ENCODE measurements at regions not wholly inside any gene's neighbourhood (a gene's known extent, or its start where the extent isn't known, plus 50 kb on each side); places are given as distances from the start of the nearest gene placed in this dataset.
A peak's percentile ranks its signal among the peaks of the same experiment; 100 is the strongest.

DNA sequence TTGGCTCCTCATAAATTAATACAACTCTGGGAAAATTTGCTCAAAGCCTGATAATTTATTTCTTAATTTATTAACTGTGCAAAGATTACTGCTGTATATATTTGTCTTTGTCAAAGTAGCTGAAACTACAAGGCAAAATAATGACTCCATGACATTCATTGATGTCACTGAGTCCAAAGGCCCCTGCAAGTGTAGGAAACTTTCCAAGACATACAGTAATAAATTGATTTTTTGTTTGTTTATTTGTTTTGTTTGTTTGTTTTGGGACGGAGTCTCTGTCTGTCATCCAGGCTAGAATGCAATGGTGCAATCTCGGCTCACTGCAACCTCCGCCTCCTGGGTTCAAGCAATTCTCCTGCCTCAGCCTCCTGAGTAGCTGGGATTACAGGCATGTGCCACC lies 96.8 kb upstream of the LPP start:
- no peak for DNase-seq (ENCODE audit: low read depth)

DNA sequence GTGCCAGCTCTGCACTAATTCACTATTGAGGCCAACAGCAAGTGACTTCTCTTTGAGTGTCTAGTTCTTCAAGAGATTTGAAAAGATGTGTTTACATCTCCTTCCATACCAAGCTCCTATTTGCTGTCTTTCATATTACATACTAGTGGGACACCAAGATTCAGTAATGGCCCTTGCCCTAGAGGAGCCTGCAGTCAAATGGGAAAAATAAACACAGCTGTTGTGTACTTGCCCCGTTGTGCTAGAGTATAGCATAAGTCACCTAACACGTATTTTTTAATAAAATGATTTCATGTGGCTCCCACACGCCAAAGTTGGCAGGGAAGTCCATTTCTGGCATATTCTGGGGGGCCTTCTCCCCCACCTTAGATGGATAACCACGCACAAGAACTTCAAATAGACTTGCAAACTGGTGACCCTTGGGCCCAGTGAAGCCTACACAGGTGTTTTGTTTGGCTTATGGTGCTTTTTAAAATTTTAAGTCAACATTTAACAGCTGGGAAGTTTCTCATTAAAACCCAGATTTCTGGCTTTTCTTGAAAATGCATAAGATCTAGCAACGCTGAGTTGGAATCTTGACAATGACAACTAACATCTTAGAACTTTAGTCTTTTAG lies 95.3 kb upstream of the LPP start:
- DNase-seq (ENCODE audit: low read depth), result no peak

DNA sequence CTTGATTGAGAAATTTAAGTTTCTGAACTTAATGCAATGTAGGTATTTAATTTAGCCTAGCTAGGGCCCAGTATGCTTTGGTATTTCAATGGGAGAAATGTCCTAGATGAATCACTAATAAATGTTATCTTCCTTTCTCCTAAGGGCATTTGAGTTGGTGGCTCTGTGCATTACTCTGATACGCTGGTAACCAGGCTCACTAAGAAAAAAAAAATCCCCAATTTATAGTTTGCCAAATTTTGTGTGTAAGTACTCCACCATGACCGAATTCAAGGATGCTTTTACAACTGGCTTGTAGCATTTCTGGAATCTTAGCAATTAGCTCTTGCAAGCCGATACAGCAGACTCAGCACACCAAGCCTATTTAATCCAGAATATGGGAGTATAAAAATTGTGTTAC lies 94.6 kb upstream of the LPP start:
- no peak for DNase-seq (ENCODE audit: low read depth)

DNA sequence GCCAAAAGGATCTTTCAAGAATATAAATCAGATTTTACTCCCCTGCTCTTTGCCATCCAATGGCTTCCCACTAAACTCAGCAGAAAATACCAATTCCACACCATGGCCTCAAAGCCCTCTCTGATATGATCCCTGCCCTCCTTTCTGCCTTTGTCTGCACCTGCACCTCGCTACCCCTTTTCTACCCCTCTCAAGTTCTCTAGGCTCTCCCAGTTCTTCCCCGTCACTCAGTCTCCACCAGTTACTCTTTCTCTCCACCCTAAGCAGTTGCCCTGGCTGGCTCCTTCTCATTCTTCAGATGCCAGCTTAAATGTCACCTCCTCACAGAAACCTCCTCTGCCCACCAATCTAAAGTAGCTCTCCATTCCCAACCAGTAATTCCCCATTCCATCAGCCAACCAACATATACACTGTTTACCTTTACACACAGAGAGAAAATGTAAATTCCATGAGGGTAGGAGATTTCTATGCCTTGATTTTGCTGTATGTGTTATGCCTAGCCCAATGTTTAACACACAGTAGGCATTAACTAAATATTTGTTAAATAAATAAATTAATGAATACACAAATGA lies 93.6 kb upstream of the LPP start:
- DNase-seq (ENCODE audit: low read depth), result no peak

DNA sequence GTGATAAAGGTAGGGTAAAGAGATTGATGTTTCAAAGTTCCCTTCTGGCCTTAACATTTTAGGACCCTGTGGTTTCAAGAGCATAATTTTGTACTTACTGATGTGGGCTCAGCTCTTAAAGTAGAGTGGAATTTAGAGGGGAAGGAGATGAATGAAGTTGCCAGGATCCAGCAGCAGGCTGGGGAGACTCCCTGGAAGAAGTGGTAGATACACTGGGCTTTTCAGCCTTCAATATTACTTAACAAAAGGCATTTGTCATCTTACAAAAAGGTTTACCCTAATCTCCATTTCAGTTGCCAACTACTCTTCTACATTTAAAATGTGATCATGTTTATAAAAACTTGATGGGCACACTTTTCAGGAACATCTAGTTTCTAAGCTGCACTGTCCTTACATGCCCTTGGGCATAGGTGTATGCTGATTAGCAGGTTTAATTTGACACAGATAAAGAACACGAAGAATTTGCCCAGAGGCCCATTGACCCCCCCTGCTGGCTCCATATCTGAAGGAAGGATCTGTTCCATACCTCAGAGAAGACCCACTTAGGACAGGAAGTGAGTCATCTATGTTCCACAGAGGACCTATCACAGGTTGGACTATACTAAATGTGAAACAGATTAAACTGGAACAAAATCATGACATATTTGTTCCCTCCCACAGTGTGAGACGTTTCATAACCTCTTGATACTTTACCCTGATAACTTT lies 93.0 kb upstream of the LPP start:
- peak; percentile 14 for DNase-seq (ENCODE audit: low read depth)

DNA sequence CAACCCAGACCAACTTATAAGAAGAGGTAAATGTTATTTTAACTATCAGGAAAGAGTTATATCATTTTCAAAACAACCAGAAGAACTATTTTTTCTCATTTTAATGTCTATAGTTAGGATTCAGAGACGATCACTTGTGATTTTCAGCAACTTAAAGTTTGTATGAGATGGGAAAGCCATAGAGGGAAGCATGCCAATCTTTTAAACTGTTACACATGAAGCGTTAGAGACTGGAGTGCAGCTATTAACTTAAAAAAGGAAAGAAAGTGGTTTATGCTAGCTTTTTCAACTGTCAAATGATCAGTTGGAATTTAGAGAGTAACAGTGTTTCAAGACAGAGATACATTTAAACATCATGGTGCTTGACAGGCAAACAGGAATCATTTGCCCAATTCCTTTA lies 91.7 kb upstream of the LPP start:
- no peak for DNase-seq (ENCODE audit: low read depth)

DNA sequence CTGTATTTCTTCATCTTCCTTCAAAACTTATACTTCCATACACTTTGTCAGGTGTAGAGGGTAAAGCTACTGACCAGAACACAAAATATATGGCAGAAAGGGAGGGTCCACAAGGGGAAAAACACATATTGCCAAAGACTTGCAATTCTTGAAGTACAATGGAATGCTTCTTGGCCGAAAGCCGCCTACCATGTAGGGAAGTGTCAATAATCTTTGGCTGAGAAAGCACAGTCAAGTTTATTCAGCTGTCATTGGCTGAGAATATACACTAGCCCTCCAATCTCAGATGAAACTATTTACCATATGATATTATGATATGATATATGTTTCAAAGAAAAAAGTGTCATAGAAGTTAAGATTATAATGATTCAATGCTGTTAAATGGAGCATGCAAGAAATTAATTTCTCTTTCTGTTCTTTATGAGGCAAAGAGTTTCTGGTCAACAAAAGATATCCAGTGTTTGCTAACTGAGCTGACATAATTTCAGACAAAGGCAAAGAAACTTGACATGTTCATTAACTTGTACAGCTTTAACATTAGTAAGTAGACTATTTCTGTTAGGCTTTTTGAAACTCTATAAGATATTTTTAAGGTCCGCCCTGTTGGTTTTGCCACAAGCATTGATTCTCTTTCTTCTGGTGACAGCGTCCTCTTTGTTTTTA lies 89.0 kb upstream of the LPP start:
- no peak for DNase-seq (ENCODE audit: low read depth)

DNA sequence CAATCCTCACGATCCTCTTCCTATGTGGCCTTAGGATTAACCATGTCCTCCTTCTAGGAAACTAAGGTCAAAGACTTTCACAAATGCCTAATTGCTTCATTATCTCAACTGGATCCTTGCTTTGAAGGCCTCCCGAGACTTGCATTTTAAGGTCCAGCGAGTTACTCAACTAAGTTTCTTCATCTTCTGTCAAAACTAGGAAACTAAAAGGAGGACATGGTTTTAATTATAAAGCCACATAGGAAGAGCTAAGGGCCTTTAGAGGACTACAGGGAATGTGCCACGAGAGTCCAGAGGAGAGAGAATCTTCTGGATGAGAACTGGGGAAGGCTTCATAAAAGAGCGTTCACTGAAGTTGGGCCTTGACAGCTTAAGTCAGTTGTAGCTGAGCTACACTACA lies 87.8 kb upstream of the LPP start:
- no peak for DNase-seq (ENCODE audit: low read depth)

DNA sequence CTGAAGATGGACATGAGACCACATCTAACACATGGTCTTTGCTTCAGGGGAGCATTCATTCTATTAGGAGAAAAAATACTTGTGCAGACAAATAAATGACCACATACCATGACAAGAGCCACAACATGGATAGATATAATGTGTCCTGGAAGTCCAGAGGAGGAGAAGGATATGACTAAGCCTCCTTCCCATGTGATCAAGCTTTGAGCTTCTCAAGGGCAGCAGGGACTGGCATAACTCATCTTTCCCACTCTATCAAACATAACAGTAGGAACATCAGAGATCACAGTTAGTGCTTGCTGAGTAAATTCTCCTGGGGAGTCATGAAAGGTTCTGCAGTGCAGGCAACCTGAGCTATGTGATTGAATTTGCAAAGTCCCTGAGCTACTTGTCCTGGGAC lies 86.0 kb upstream of the LPP start:
- DNase-seq (ENCODE audit: low read depth), result peak; percentile 37

DNA sequence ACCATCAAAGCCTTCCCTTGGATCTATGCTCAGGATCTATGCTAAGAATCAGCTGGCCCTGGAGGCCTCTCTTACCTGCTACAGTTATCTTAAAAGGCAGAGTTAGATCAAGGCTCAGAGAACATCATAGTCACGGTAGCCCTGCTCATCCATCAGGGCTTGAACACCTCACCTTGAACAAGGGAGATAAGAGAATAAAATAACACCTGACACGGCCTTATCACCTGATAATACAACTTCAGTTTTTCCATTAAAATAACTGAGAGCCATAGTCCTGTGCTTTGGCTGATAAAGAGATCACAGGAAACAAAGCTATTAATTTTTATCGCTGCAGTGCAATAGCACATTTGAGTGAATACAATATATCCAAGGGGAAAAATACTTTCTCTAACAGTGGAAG lies 85.6 kb upstream of the LPP start:
- DNase-seq (ENCODE audit: low read depth), result no peak

DNA sequence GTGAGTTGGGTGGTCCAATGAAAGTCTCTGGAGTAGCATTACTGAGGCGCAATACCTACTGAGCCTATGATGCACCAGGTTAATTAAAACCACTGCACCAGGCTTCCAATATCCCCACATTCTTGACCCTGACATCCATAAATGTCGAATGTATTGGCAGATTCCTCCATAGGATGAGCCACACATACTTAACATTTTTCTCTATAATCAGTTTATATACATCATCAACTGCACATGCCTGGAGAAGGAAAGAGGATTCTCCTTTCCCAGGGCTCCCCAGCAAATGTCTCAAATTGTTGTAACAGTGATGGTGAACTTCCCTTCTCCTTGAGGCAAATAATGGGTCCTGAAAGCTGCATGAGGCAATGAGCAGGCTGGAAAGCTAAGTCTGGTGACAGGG lies 82.3 kb upstream of the LPP start:
- no peak for DNase-seq (ENCODE audit: low read depth)

DNA sequence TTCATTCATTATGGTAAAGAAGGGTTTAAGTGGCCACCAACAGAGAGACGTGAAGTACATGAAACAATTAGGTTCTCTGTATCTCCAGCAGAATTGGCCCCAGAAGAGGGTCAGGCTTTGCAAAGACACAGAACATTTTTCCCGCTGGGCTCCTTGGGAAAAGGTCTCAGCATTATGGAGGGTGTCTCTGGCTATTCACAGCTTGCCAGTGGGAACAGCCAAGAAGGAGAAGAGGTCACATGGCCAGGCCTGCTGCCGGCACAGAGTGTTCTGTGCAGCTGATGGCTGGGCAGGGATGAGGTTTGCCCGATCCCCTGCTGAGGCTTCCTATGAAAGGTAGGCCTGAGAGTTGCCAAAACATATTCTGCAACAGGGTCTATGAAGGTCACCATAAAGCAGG lies 77.8 kb upstream of the LPP start:
- no peak for DNase-seq (ENCODE audit: low read depth)

DNA sequence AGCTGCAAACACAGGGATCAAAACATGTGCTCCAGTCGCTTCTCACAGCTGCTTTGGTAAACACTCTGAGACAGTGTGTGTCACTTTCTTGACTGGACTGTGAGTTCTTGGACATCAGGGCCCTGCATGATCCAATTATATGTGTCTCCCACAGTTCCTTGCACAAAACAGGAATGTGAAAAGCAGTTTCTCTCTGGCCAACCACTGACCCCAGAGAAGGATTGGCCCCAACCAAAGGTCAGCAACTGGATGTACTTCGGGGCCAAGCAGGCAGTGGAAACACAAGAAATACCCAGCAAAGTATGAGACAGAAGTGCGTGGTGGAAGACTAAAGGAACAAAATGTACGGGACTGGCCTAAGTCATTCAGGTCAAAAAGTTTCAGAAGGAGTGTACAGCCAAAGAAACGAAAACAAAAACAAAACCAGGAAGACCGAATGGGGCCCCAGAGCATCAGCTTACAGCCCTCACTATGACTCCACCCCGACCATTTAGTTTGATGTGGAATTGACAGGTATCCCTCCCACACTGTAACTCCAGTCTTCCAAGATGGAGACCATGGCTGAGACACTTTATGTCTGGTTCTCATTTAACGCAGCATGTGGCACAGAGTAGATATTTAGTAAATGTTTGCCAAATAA lies 76.7 kb upstream of the LPP start:
- peak; percentile 50 for DNase-seq (ENCODE audit: low read depth)

DNA sequence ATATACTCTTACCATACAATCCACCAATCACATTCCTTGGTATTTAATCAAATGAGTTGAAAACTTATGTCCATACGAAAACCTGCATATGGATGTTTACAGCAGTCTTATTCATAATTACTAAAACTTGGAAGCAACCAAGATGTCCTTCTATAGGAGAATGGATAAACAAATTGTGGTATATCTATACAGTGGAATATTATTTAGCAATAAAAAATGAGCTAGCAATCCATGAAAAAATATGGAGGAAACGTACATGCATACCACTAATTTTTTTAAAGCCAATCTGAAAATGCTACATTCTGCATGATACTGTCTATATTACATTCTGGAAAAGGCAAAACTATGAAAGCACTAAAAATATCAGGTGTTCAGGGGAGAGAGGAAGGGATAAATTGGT lies 73.9 kb upstream of the LPP start:
- no peak for DNase-seq (ENCODE audit: low read depth)

DNA sequence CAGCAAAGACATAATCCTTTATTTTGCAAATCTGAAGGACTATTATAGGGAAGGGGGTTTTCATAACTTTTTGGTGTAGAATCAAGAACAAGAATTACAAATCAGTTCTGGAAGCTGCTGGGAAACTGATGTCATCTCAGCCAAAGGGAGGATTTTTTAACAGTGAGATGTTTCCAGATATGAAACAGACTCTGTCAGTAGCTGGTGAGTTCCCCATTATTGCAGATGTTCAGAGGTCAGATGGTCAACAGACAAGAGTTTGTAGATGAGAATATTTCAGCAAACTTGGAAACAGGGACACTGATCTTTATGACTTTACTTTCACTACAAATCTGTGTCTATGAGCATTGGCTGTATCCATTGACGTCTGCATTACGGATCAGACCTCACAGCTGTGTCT lies 71.9 kb upstream of the LPP start:
- no peak for DNase-seq (ENCODE audit: low read depth)

DNA sequence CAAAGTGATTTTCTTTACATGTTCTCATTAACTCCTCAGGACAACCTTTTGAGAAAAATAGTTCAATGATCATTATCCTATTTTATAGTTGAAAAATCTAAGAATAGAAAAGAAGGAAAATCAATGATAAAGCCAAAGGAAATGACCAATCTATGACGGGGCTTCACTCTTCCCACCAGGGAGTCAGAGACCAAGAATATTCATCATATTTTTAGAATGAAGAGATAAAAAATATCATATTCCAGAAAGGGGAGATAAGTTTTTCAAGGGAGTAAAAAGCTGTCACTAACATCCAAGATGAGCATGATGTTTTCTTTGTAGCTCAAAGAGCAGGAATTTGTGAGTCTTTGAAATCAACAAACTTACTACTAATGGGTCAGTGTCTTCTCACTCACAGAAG lies 71.5 kb upstream of the LPP start:
- no peak for DNase-seq (ENCODE audit: low read depth)

DNA sequence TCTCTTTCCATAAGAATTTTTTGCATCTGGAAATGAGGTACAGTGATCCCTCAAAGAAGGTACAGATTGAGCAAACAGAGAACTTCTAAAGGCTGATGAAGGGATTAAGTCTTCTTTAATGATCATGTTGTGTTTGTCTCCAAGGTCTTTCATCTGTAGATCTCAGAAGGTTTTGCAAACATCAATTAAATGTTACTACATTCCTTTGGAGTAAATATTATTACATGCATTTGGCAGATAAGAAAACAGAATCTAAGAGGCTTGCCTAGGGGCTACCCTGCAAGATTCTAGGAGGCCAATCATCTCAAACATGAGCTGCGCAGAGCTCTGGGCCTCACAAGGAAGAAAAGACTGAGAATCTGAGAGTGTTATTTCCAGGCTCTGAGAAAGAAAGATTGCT lies 70.9 kb upstream of the LPP start:
- DNase-seq (ENCODE audit: low read depth), result no peak

DNA sequence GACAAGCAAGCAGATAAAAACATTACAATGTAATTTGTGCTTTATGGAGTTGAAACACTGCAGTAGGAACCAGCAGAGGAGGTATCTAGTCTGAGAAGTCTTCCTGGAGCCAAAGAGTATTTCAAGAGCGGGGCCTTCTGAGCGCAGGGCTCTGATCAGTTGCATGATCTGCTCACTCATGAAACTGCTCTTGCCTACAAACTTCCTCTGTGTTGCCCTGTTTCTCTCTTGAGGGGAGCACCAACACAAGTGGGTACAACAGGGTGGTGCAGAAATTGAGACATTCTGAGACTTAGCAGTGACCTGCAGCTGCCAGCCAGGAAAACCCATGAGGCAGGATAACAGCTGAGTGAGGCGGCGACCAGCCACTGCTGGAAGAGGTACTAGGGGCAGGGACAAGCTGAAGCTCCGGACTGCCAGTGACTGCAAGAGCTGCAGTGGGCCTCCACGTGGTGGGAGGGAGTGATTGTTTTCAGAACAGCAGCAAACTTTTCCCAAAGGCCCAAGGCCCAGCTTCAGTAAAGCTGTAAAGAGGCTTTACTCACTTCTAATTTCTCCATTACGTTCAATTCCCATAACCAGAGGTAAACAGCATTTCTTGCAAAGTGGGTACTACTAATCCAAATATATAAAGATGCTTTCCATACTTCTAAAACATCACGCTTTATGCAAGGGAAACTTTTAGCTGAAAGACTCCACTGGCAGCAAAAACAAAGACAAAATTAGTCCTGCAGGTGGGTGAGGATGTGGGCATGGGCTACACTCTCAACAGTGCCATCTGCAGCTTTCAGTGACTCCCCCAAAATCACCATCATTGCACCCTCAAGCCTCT lies 69.0 kb upstream of the LPP start:
- DNase-seq (ENCODE audit: low read depth), result peak; percentile 34

DNA sequence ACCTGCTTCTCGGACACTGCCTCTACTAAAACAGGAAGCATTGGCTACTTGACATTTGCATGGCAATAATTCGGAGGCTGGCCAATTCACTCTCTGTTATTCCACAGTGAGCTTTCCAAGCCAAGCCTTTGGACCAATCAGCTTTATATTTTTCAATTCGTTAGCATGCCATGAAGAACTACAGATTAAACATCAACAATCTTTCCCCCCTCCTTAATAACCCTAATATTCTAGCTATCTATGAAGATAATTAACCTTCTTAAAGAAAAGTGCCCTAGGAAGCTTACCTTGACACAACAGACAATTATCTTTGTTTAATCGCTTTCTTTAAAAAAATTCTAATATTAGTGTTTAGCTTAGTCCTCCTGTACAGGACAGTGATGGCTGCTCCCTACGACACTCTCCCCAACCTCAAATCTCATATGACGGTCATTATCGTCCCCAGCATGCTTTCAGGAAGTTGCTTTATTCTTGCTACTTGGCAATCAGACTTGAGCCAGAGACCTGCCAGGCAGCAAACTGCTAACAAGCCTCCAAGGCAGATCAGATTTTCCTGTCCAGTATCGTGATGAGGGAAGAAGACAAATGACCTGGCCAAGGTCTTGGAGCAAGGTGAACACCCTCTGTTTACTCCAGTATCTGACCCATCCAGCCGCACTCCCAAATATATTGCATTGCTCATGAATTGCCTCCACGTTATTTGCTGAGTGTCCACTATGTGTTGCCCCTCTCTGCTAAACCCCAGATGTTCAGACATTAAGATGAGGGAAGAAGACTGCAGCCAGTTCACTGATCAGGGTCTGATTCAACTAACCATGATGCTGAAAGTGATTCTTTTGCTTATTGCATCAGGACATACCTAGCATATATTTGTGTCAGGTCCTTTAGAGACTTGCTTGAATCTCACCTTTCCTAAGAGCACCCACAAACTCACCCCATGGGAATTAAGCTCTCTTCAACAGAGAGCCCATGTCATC lies 68.1 kb upstream of the LPP start:
- no peak for DNase-seq (ENCODE audit: low read depth)
